K562 (cell line): ENCODE measurements at regions not wholly inside any gene's neighbourhood (a gene's known extent, or its start where the extent isn't known, plus 50 kb on each side); places are given as distances from the start of the nearest gene placed in this dataset.
"Not testable (repeated sequence)": the region's sequence is repeated elsewhere in the genome, so short reads cannot be mapped to it uniquely, and the experiment has no call there.

Experiments
- ATAC-seq: fragments of 200-7000 bp; cut with Tn5 transposase; 3 replicates; pipeline ENCODE4 v1.9.1; 2020; ENCODE audit warnings: moderate library complexity
- BruUV-seq: library from RNA; stranded (reverse); fragments of 400-500 nt; replicated peaks from 2 replicates; lab custom pipeline; 2021; lab: Mats Ljungman, UMichigan
- CTCF ChIA-PET: fragments of 300-600 bp; formaldehyde crosslinking; extraction: SDS; loops from one replicate; lab custom pipeline; 2021; ENCODE audit warnings: low intra/inter-chr PET ratio; lab: Yijun Ruan, JAX
- POLR2A ChIA-PET: fragments of 300-600, 350-650 bp; sonication (Branson Sonifier 250); formaldehyde crosslinking; extraction: SDS; loops from one replicate; lab custom pipeline; 2021; ENCODE audit warnings: antibody characterized with exemption, inconsistent platforms; lab: Yijun Ruan, JAX
- DNase-seq, 4 experiments: peaks; one replicate each; pipeline versions ENCODE4 v3.0.0 to v3.0.0-alpha.2; 2011 to 2018; ENCODE audit warnings: low spot score in 3 of 4, mixed read lengths in 3 of 4; ENCODE audit errors: extremely low read depth in 1 of 4
- FAIRE-seq: peaks from 2 replicates; lab custom pipeline; 2011; peaks lifted over from hg19 to GRCh38; lab: Jason Lieb, UNC
- H2AFZ ChIP-seq: 2 replicates; pipeline ENCODE4 v1.6.0; 2011; ENCODE audit warnings: low read depth, low read length, control low read depth, inconsistent platforms
- H3K27ac ChIP-seq: fragments of 200-600 bp; 3 replicates; pipeline ENCODE4 v1.8.0; 2011; ENCODE audit warnings: low read depth, mild to moderate bottlenecking, control low read depth, inconsistent platforms, low read length, moderate library complexity, mixed read lengths; ENCODE audit errors: extremely low read depth
- H3K27me3 ChIP-seq, 2 experiments: fragments of 300-600 bp in 1 of 2; 2 replicates in 1 of 2; 3 replicates in 1 of 2; pipeline versions ENCODE4 v1.6.0 to v1.8.0; 2011; ENCODE audit warnings: inconsistent platforms in 2 of 2, low read length in 2 of 2, mild to moderate bottlenecking in 1 of 2, mixed read lengths in 1 of 2, moderate library complexity in 1 of 2; ENCODE audit not compliant: control insufficient read depth in 2 of 2, insufficient read depth in 2 of 2
- H3K36me3 ChIP-seq: fragments of 300-600 bp; 3 replicates; pipeline ENCODE4 v1.8.0; 2011; ENCODE audit warnings: mild to moderate bottlenecking, low read length, inconsistent platforms; ENCODE audit not compliant: control insufficient read depth, insufficient read depth
- H3K4me1 ChIP-seq, 2 experiments: fragments of 200-600 bp in 1 of 2; replicated peaks in 1 of 2; 2 replicates in 1 of 2; 3 replicates in 1 of 2; pipeline versions ENCODE4 v1.5.1 to v1.8.0; 2011; ENCODE audit warnings: inconsistent platforms in 2 of 2, low read length in 2 of 2, mild to moderate bottlenecking in 1 of 2, mixed read lengths in 1 of 2, moderate library complexity in 1 of 2; ENCODE audit not compliant: control insufficient read depth in 2 of 2, insufficient read depth in 2 of 2
- H3K4me2 ChIP-seq: 2 replicates; pipeline ENCODE4 v1.6.1; 2011; ENCODE audit warnings: low read length, control low read depth, inconsistent platforms, mixed read lengths; ENCODE audit not compliant: insufficient read depth
- H3K4me3 ChIP-seq: fragments of 200-600 bp; sonication (generic), shearing (Covaris generic); 2 replicates; pipeline ENCODE4 v1.5.1; 2016; ENCODE audit warnings: control low read depth, inconsistent platforms
- H3K79me2 ChIP-seq: fragments of 200-600 bp; 3 replicates; pipeline ENCODE4 v1.8.0; 2011; ENCODE audit warnings: low read length, inconsistent platforms; ENCODE audit not compliant: control insufficient read depth, insufficient read depth
- H3K9ac ChIP-seq, 2 experiments: 2 replicates each; pipeline versions ENCODE4 v1.6.0 to v1.6.1; 2011; ENCODE audit warnings: low read depth in 2 of 2, low read length in 2 of 2, control low read depth in 1 of 2, inconsistent platforms in 1 of 2, mild to moderate bottlenecking in 1 of 2, mixed read lengths in 1 of 2; ENCODE audit not compliant: insufficient read depth in 1 of 2
- H3K9me1 ChIP-seq: one replicate; pipeline ENCODE4 v1.6.0; 2011; ENCODE audit warnings: inconsistent platforms, mild to moderate bottlenecking, low read length, moderate library complexity; ENCODE audit not compliant: control insufficient read depth, insufficient read depth
- H3K9me3 ChIP-seq: replicated peaks from 2 replicates; pipeline ENCODE4 v1.5.1; 2011; ENCODE audit warnings: low read depth, low read length, inconsistent platforms; ENCODE audit not compliant: control insufficient read depth, insufficient read depth
- H4K20me1 ChIP-seq: replicated peaks from 2 replicates; pipeline ENCODE4 v1.6.1; 2011; ENCODE audit warnings: low read length, inconsistent platforms, mixed read lengths; ENCODE audit not compliant: control insufficient read depth, insufficient read depth
- CBFA2T3 ChIP-seq: fragments of 450-650 bp; IDR thresholded peaks from 2 replicates; pipeline ENCODE4 v1.6.1; 2017
- DMBX1 ChIP-seq: fragments of 250-450 bp; sonication (Bioruptor Pico); IDR thresholded peaks from 2 replicates; pipeline ENCODE4 v1.8.0; 2022; ENCODE audit warnings: inconsistent platforms, mild to moderate bottlenecking, moderate library complexity, borderline replicate concordance
- E2F3 ChIP-seq: fragments of 250-450 bp; sonication (Bioruptor Pico); IDR thresholded peaks from 2 replicates; pipeline ENCODE4 v1.4.0; 2020; ENCODE audit warnings: mild to moderate bottlenecking
- LCOR ChIP-seq: sonication (generic); formaldehyde crosslinking; IDR thresholded peaks from 2 replicates; pipeline ENCODE4 v1.8.0; 2022; ENCODE audit warnings: mild to moderate bottlenecking, missing genetic modification reagents
- MCM2 ChIP-seq: fragments of 450-650 bp; IDR thresholded peaks from 2 replicates; pipeline ENCODE4 v1.6.1; 2017; ENCODE audit warnings: low read depth, mild to moderate bottlenecking
- RREB1 ChIP-seq: fragments of 250-450 bp; sonication (Bioruptor Pico); IDR thresholded peaks from 2 replicates; pipeline ENCODE4 v1.4.0; 2020
- TGIF2 ChIP-seq: sonication (generic); formaldehyde crosslinking; IDR thresholded peaks from 2 replicates; pipeline ENCODE4 v1.8.1; 2022; ENCODE audit warnings: mild to moderate bottlenecking, missing genetic modification reagents, moderate library complexity
- ZFX ChIP-seq: sonication (generic); formaldehyde crosslinking; IDR thresholded peaks from 2 replicates; pipeline ENCODE4 v1.8.0; 2022; ENCODE audit warnings: mild to moderate bottlenecking, missing genetic modification reagents, moderate library complexity
- ZNF347 ChIP-seq: fragments of 450-650 bp; formaldehyde crosslinking; IDR thresholded peaks from 2 replicates; pipeline ENCODE4 v1.4.0; 2020; ENCODE audit warnings: low read depth, mild to moderate bottlenecking, moderate library complexity
- ZNF444 ChIP-seq: fragments of 250-450 bp; sonication (Bioruptor Pico); IDR thresholded peaks from 2 replicates; pipeline ENCODE4 v1.4.0; 2020; ENCODE audit warnings: mild to moderate bottlenecking, moderate library complexity
- ZNF778 ChIP-seq: fragments of 450-650 bp; formaldehyde crosslinking; IDR thresholded peaks from 2 replicates; pipeline ENCODE4 v1.4.0; 2020; ENCODE audit warnings: mild to moderate bottlenecking, moderate library complexity
- WGBS: fragments of 100-300 bp; shearing (Covaris generic); methylation state at CpG from one replicate; pipeline ENCODE4 v1.1.6; 2016; ENCODE audit warnings: low coverage, mixed read lengths; ENCODE audit not compliant: insufficient coverage; ENCODE audit errors: missing lambda C conversion rate; 5-methylcytosine and 5-hydroxymethylcytosine counted together
- in situ Hi-C: fragments of 300-500 bp; cut with MboI; formaldehyde crosslinking; loops from 4 replicates; pipeline ENCODE4 v1.15.0; 2018; ENCODE audit warnings: inconsistent platforms, mixed read lengths
- intact Hi-C: fragments of 100-400 bp; cut with micrococcal nuclease; formaldehyde crosslinking; loops from 2 replicates; pipeline ENCODE4 v1.14.2; 2022
- TF ChIP-seq, protein P1 (sequence below): conservative IDR thresholded peaks from 2 replicates; pipeline ENCODE4 v1.6.1; 2011; ENCODE audit warnings: low read depth, mild to moderate bottlenecking, low read length; ENCODE audit not compliant: control insufficient read depth

GRCh38 chr11:92159931-92160330, 64.7 kb upstream of the FAT3 start (continued):
- TF ChIP-seq E2F3 (CRISPR knock-in tag) (no peak), CBFA2T3 (no peak), ZFX (CRISPR knock-in tag) (no peak), MCM2 (no peak), LCOR (CRISPR knock-in tag) (no peak), ZNF347 (CRISPR knock-in tag) (no peak), ZNF778 (CRISPR knock-in tag) (no peak), TGIF2 (CRISPR knock-in tag) (no peak), DMBX1 (CRISPR knock-in tag) (no peak), ZNF444 (CRISPR knock-in tag) (no peak), RREB1 (CRISPR knock-in tag) (no peak)
- TF ChIP-seq, protein P1, sequence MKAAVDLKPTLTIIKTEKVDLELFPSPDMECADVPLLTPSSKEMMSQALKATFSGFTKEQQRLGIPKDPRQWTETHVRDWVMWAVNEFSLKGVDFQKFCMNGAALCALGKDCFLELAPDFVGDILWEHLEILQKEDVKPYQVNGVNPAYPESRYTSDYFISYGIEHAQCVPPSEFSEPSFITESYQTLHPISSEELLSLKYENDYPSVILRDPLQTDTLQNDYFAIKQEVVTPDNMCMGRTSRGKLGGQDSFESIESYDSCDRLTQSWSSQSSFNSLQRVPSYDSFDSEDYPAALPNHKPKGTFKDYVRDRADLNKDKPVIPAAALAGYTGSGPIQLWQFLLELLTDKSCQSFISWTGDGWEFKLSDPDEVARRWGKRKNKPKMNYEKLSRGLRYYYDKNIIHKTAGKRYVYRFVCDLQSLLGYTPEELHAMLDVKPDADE = no peak

- POLR2A ChIA-PET = interaction anchor here (0.7 kb wide), 1 partner anchor 399 kb away, joined by 4 read pairs; no protein-coding TSS in a partner anchor
- in situ Hi-C loops, H3K27ac ChIP-seq, H3K79me2 ChIP-seq, FAIRE-seq, ATAC-seq, H3K4me2 ChIP-seq, DNase-seq, H3K36me3 ChIP-seq, H3K9me1 ChIP-seq, H3K9me3 ChIP-seq, H3K4me1 ChIP-seq, H2AFZ ChIP-seq, CTCF ChIA-PET, intact Hi-C loops, BruUV-seq, H3K9ac ChIP-seq, H3K27me3 ChIP-seq, H4K20me1 ChIP-seq, H3K4me3 ChIP-seq: not testable (repeated sequence)
- 20% methylated on average over 2 of the region's 35 CpGs for WGBS
Measured at GRCh38 chr11:92157390-92157789, 67.2 kb upstream of the FAT3 start.
